Sigmoid colon (tissue), 6 donors: ENCODE measurements at regions not wholly inside any gene's neighbourhood (a gene's known extent, or its start where the extent isn't known, plus 50 kb on each side); places are given as distances from the start of the nearest gene placed in this dataset.
"Not testable (repeated sequence)": the region's sequence is repeated elsewhere in the genome, so short reads cannot be mapped to it uniquely, and the experiment has no call there.

Source experiments
- DNase-seq: peaks from one replicate; pipeline ENCODE4 v3.0.0-alpha.2; 2019
- H3K27ac ChIP-seq, 4 donors: fragments of 200-600 bp; sonication (generic); one replicate each; pipeline ENCODE4 v1.5.1; 2016 to 2019; ENCODE audit warnings: mild to moderate bottlenecking in 1 of 4
- H3K27me3 ChIP-seq, 3 donors: fragments of 200-600 bp; sonication (generic); one replicate each; pipeline ENCODE4 v1.5.1; 2019; ENCODE audit warnings: mild to moderate bottlenecking in 1 of 3
- H3K36me3 ChIP-seq, 4 donors: fragments of 200-600 bp; sonication (generic); one replicate each; pipeline ENCODE4 v1.5.1; 2016 to 2019
- H3K4me1 ChIP-seq, 4 donors: fragments of 200-600 bp; sonication (generic); one replicate each; pipeline ENCODE4 v1.5.1; 2017 to 2019
- H3K4me3 ChIP-seq, 4 donors: fragments of 200-600 bp; sonication (generic); one replicate each; pipeline ENCODE4 v1.5.1; 2017 to 2019; ENCODE audit warnings: mild to moderate bottlenecking in 2 of 4, moderate library complexity in 1 of 4
- H3K9me3 ChIP-seq, 4 donors: fragments of 200-600 bp in 3 of 4; sonication (generic) in 3 of 4; one replicate each; pipeline versions ENCODE4 v1.5.1 to v1.6.1; 2013 to 2019
- EP300 ChIP-seq, 4 donors: sonication (generic); formaldehyde crosslinking; IDR thresholded peaks; one replicate each; pipeline ENCODE4 v1.6.1; 2017; ENCODE audit warnings: antibody characterized with exemption in 4 of 4
- POLR2A ChIP-seq, 2 donors: fragments of 450-650 bp; IDR thresholded peaks; one replicate each; pipeline ENCODE4 v1.6.1; 2016; ENCODE audit warnings: antibody characterized with exemption in 2 of 2, mild to moderate bottlenecking in 2 of 2, moderate library complexity in 2 of 2
- POLR2AphosphoS5 ChIP-seq, 4 donors: sonication (generic); formaldehyde crosslinking; IDR thresholded peaks; one replicate each; pipeline ENCODE4 v1.6.1; 2017; ENCODE audit warnings: antibody characterized with exemption in 4 of 4
- WGBS, 2 donors: extraction: QIAGEN DNeasy Blood & Tissue Kit; methylation state at CpG; one replicate each; pipeline ENCODE4 v1.1.7; 2013; 5-methylcytosine and 5-hydroxymethylcytosine counted together
- intact Hi-C: fragments of 100-400 bp; cut with DNase I; formaldehyde crosslinking; loops from one replicate; pipeline ENCODE4 v1.15.1; 2023
- TF ChIP-seq, protein P1 (sequence below), 4 experiments: fragments of 450-650 bp in 3 of 4; fragments of 200-600 bp in 1 of 4; IDR thresholded peaks; one replicate each; pipeline ENCODE4 v1.5.1; 2016 to 2019; ENCODE audit warnings: antibody characterized with exemption in 4 of 4, mild to moderate bottlenecking in 3 of 4, moderate library complexity in 2 of 4
- donor health status: healthy with polysubstance abuse.
- donor health status: healthy.

DNA sequence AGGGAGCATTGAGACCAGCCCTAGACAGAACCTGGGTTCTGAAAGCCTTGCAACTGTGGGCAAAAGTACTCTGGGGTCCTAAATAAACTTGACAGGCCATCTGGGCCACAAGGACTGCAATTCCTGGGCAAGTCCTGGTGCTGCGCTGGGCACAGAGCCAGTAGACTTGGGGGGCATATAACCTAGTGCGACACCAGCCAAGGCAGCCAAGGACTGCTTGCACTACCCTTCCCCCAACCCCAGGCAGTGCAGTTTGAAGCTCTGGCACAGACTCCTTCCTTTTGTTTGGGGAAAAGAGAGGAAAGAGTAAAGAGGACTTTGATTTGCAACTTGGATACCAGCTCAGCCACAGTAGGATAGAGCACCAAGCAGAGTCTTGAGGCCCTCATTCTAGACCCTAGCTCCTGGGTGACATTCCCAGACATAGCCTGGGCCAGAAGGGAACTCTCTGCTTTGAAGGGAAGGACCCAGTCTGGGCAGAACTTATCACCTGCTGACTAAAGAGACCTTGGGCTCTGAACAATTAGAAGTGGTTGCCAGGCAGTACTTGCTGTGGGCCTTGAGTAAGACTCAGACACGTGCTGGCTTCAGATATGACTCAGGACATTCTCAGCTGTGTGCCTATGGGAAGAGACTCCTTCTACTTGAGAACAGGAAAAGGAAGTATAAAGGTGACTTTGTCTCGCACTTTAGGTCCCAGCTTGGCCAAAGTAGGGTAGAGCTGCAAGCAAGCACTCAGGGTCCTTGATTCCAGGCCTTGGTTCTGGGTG is 522.8 kb downstream of the GLUD2 start:
- no peaks in the 10 kb centered on the region for H3K9me3 ChIP-seq
- intact Hi-C loops, result no loop called here
- DNase-seq, result no peak
- H3K36me3 ChIP-seq, result no peaks in the 10 kb centered on the region
- TF ChIP-seq POLR2AphosphoS5 (IDR thresholded peaks at IDR 0.05) (no peak), POLR2A (IDR thresholded peaks at IDR 0.05) (no peak), EP300 (IDR thresholded peaks at IDR 0.05) (no peak)
- TF ChIP-seq, protein P1, sequence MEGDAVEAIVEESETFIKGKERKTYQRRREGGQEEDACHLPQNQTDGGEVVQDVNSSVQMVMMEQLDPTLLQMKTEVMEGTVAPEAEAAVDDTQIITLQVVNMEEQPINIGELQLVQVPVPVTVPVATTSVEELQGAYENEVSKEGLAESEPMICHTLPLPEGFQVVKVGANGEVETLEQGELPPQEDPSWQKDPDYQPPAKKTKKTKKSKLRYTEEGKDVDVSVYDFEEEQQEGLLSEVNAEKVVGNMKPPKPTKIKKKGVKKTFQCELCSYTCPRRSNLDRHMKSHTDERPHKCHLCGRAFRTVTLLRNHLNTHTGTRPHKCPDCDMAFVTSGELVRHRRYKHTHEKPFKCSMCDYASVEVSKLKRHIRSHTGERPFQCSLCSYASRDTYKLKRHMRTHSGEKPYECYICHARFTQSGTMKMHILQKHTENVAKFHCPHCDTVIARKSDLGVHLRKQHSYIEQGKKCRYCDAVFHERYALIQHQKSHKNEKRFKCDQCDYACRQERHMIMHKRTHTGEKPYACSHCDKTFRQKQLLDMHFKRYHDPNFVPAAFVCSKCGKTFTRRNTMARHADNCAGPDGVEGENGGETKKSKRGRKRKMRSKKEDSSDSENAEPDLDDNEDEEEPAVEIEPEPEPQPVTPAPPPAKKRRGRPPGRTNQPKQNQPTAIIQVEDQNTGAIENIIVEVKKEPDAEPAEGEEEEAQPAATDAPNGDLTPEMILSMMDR (IDR thresholded peaks at IDR 0.05), result no peak
- no peaks in the 10 kb centered on the region for H3K27me3 ChIP-seq
- no peaks in the 10 kb centered on the region for H3K4me1 ChIP-seq
- no peak overlapping the region for H3K4me3 ChIP-seq
- no peak overlapping the region for H3K27ac ChIP-seq
- whole genome bisulfite sequencing, 2 donors, result 77 to 82% methylated on average over 4 of the region's 4 CpGs

DNA sequence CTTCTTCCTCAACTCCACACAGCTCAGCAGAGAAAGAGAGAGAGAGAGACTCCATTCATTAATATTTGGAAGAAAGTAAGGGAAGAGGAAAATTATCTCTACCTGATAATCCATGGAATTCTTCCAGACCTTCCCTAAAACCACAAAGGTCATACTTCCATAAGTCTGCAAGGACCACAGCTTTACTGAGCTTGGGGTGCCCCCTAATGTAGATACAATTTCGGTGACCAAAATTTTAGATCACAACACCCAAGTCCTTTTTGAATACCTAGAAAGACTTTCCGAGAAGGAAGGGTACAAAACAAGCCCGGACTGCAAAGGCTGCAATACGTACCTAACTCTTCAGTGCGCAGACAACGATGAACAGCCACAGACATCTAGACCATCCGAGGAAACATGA is 523.9 kb downstream of the GLUD2 start:
- no peak for TF ChIP-seq EP300 (IDR thresholded peaks at IDR 0.05)
- TF ChIP-seq, protein P1 (IDR thresholded peaks at IDR 0.05), result no peak
- 85% methylated on average over 7 of the region's 7 CpGs for WGBS, 2 donors
- intact Hi-C loops, result no loop called here
- H3K4me1 ChIP-seq, result no peaks in the 10 kb centered on the region
- H3K9me3 ChIP-seq, result no peaks in the 10 kb centered on the region
- no peak for DNase-seq
- H3K27me3 ChIP-seq, result no peaks in the 10 kb centered on the region
- no peaks in the 10 kb centered on the region for H3K36me3 ChIP-seq
- H3K27ac ChIP-seq, result no peak overlapping the region
- H3K4me3 ChIP-seq, result no peak overlapping the region

DNA sequence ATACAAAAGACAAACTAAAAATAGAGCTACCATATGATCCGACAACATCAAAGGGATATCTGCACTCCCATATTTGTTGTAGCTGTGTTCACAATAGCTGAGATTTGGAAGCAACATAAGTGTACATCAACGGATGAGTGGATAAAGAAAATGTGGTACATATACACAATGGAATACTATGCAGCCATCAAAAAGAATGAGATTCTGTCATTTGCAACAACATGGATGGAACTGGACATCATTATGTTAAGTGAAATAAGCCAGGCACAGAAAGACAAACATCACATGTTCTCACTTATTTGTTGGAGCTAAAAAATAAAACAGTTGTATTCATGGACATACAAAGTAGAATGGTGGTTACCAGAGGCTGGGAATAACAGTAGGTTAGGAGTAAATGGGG is 527.0 kb downstream of the GLUD2 start:
- 95 to 99% methylated on average over 2 of the region's 2 CpGs for WGBS, 2 donors
- H3K4me3 ChIP-seq, H3K27ac ChIP-seq, H3K9me3 ChIP-seq, H3K36me3 ChIP-seq, DNase-seq, intact Hi-C loops, H3K27me3 ChIP-seq, H3K4me1 ChIP-seq: not testable (repeated sequence)

- TF ChIP-seq EP300 (IDR thresholded peaks at IDR 0.05) (no peak), POLR2AphosphoS5 (IDR thresholded peaks at IDR 0.05) (no peak), POLR2A (IDR thresholded peaks at IDR 0.05) (no peak)
- TF ChIP-seq, protein P1 (IDR thresholded peaks at IDR 0.05), result no peak
Observed at GRCh38 chrX:121579016-121579760, 531.8 kb downstream of the GLUD2 start.

DNA sequence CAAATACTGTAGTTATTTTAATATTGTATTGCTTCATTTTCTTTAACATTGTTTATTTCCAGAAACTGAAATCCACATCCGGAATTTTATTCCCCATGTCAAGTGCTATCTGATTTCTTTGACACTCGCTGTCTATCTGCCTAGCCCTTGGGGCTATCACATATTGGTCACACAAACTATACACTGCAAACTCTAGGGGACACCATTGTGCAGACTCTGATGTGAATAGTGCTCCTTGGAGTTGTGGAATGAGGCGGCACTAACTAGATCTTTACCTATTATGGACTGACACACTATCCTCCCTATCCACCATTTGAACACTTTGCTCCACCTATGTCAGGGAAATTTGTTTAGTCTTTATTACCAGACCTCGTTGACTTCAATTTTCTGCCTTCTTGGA is 534.5 kb downstream of the GLUD2 start:
- intact Hi-C loops, result no loop called here
- no peaks in the 10 kb centered on the region for H3K4me1 ChIP-seq
- no peaks in the 10 kb centered on the region for H3K27me3 ChIP-seq
- no peak overlapping the region for H3K27ac ChIP-seq
- DNase-seq, result no peak
- no peak overlapping the region for H3K4me3 ChIP-seq
- WGBS, 2 donors, result 34 to 54% methylated on average over 4 of the region's 4 CpGs
- TF ChIP-seq POLR2AphosphoS5 (IDR thresholded peaks at IDR 0.05) (no peak), EP300 (IDR thresholded peaks at IDR 0.05) (no peak), POLR2A (IDR thresholded peaks at IDR 0.05) (no peak)
- TF ChIP-seq, protein P1 (IDR thresholded peaks at IDR 0.05), result no peak
- no peaks in the 10 kb centered on the region for H3K9me3 ChIP-seq
- no peaks in the 10 kb centered on the region for H3K36me3 ChIP-seq

More at GRCh38 chrX:121579016-121579760, 531.8 kb downstream of the GLUD2 start:
- no peaks in the 10 kb centered on the region for H3K4me1 ChIP-seq
- H3K36me3 ChIP-seq, result no peaks in the 10 kb centered on the region
- no peaks in the 10 kb centered on the region for H3K27me3 ChIP-seq
- no peaks in the 10 kb centered on the region for H3K9me3 ChIP-seq
- no peak for DNase-seq
- WGBS, 2 donors, result 9 to 14% methylated on average over 3 of the region's 3 CpGs
- H3K27ac ChIP-seq, result no peak overlapping the region
- intact Hi-C loops, result no loop called here
- no peak overlapping the region for H3K4me3 ChIP-seq
